ENCODE measurements at regions not wholly inside any gene's neighbourhood (a gene's known extent, or its start where the extent isn't known, plus 50 kb on each side); places are given as distances from the start of the nearest gene placed in this dataset.

DNA sequence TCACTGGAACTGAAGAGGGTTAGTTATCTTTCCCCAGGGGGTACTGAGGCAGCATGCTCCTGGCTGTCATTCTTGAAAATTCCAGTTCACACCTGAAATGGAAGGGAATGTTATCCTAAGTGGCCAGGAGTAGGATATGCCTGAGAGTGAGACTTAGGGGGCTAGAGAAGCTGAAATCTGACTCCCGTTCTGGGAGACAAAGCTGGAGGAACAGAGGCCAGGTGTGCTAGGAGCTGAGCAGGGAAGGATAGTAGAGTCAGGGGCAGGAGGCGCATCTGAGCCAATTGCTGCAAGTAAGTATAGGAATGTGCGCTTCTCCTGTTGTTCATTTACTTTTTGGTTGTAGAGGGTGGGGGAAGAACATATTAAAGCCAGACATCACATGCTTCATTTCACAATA is 58.1 kb upstream of the KIAA1217 start:
- no peak for DNase-seq (ENCODE audit: low spot score)
- Mint-ChIP-seq H3K27ac (ENCODE audit: unreplicated experiment) (no peak overlapping the region), H3K4me1 (ENCODE audit: low read depth) (peaks cover 4% of the 10 kb centered on the region), H3K9me3 (ENCODE audit: low read depth) (no peaks in the 10 kb centered on the region), H3K27me3 (ENCODE audit: low read depth) (no peaks in the 10 kb centered on the region), H3K4me3 (ENCODE audit: unreplicated experiment) (no peak overlapping the region), H3K36me3 (ENCODE audit: low read depth) (no peaks in the 10 kb centered on the region)
- TF ChIP-seq, protein P1, sequence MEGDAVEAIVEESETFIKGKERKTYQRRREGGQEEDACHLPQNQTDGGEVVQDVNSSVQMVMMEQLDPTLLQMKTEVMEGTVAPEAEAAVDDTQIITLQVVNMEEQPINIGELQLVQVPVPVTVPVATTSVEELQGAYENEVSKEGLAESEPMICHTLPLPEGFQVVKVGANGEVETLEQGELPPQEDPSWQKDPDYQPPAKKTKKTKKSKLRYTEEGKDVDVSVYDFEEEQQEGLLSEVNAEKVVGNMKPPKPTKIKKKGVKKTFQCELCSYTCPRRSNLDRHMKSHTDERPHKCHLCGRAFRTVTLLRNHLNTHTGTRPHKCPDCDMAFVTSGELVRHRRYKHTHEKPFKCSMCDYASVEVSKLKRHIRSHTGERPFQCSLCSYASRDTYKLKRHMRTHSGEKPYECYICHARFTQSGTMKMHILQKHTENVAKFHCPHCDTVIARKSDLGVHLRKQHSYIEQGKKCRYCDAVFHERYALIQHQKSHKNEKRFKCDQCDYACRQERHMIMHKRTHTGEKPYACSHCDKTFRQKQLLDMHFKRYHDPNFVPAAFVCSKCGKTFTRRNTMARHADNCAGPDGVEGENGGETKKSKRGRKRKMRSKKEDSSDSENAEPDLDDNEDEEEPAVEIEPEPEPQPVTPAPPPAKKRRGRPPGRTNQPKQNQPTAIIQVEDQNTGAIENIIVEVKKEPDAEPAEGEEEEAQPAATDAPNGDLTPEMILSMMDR (IDR thresholded peaks at IDR 0.05): no peak

DNA sequence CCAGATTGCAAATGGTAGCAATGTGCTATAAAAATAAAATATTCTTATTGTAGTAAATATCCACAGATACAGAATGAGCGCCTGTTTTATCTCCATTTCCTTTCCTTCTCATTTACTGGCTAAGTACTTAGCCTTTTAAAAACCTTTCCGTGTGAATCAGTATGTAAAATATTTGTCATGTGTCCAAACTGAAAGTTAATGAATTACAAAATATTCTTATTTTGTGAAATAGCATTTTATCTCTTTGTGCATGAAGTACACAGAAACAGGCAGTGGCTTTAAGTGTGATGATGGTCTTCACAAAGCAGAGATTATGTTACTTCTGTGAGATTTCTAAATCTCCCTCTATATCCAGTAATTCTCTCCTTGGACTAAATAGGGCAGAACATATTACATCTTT is 56.7 kb upstream of the KIAA1217 start:
- DNase-seq (ENCODE audit: low spot score): no peak
- no peaks in the 10 kb centered on the region for H3K36me3 Mint-ChIP-seq (ENCODE audit: low read depth)
- TF ChIP-seq, protein P1 (IDR thresholded peaks at IDR 0.05): no peak
- H3K4me3 Mint-ChIP-seq (ENCODE audit: unreplicated experiment): no peak overlapping the region
- H3K27me3 Mint-ChIP-seq (ENCODE audit: low read depth): no peaks in the 10 kb centered on the region
- peaks cover 4% of the 10 kb centered on the region for H3K4me1 Mint-ChIP-seq (ENCODE audit: low read depth)
- H3K9me3 Mint-ChIP-seq (ENCODE audit: low read depth): peaks cover 6% of the 10 kb centered on the region
- H3K27ac Mint-ChIP-seq (ENCODE audit: unreplicated experiment): no peak overlapping the region

DNA sequence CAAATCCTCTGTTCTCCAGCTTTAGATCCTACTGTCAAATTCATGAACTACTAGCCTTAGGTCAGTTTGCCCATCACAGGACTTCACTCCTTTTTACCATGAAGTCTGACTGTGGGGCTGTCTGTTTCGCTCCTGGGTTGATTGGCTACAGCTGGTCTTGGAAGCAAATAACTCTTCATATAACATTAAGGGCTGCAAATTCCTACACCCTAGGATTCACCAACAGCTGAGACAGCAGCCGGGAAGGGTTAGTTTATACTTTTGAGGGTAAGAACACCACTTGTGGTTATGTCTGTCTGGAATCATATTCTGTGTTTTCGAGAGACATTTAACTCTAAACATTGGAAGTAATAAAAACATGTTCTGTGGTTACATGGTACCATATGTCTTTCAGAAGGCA is 55.9 kb upstream of the KIAA1217 start:
- H3K4me1 Mint-ChIP-seq (ENCODE audit: low read depth): peaks cover 4% of the 10 kb centered on the region
- TF ChIP-seq, protein P1 (IDR thresholded peaks at IDR 0.05): no peak
- peaks cover 10% of the 10 kb centered on the region for H3K9me3 Mint-ChIP-seq (ENCODE audit: low read depth)
- no peaks in the 10 kb centered on the region for H3K27me3 Mint-ChIP-seq (ENCODE audit: low read depth)
- H3K36me3 Mint-ChIP-seq (ENCODE audit: low read depth): no peaks in the 10 kb centered on the region
- H3K4me3 Mint-ChIP-seq (ENCODE audit: unreplicated experiment): no peak overlapping the region
- DNase-seq (ENCODE audit: low spot score): no peak
- no peak overlapping the region for H3K27ac Mint-ChIP-seq (ENCODE audit: unreplicated experiment)

DNA sequence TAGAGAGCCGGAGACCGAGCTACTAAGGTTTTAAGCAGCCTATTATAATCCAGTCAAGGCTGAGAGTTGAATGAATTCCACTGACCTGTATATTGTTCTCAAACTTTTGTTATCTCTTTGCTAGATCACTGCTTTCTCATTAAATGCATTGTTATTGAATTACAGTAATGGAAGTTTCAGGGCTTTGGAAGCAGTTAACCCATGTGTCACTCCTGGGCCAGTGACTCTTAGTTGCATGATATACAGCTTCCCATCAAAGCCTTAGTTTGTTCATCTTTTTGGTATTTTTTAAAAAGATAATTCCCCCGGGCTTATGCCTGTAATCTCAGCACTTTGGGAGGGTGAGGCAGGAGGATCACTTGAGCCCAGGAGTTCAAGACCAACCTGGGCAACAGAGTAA is 55.4 kb upstream of the KIAA1217 start:
- Mint-ChIP-seq H3K27me3 (ENCODE audit: low read depth) (no peaks in the 10 kb centered on the region), H3K36me3 (ENCODE audit: low read depth) (no peaks in the 10 kb centered on the region), H3K9me3 (ENCODE audit: low read depth) (peaks cover 16% of the 10 kb centered on the region), H3K4me3 (ENCODE audit: unreplicated experiment) (no peak overlapping the region), H3K4me1 (ENCODE audit: low read depth) (peaks cover 4% of the 10 kb centered on the region), H3K27ac (ENCODE audit: unreplicated experiment) (no peak overlapping the region)
- TF ChIP-seq, protein P1 (IDR thresholded peaks at IDR 0.05): no peak
- no peak for DNase-seq (ENCODE audit: low spot score)

GRCh38 chr10:24156686-24157085 is 52.3 kb upstream of the KIAA1217 start:
- Mint-ChIP-seq H3K4me3 (ENCODE audit: unreplicated experiment) (no peak overlapping the region), H3K27me3 (ENCODE audit: low read depth) (no peaks in the 10 kb centered on the region), H3K4me1 (ENCODE audit: low read depth) (peaks cover 4% of the 10 kb centered on the region), H3K27ac (ENCODE audit: unreplicated experiment) (no peak overlapping the region), H3K36me3 (ENCODE audit: low read depth) (no peaks in the 10 kb centered on the region), H3K9me3 (ENCODE audit: low read depth) (peaks cover 17% of the 10 kb centered on the region)
- TF ChIP-seq, protein P1 (IDR thresholded peaks at IDR 0.05): no peak
- no peak for DNase-seq (ENCODE audit: low spot score)
